Sigmoid colon (tissue), 4 donors: ENCODE measurements at regions not wholly inside any gene's neighbourhood (a gene's known extent, or its start where the extent isn't known, plus 50 kb on each side); places are given as distances from the start of the nearest gene placed in this dataset.
"Not testable (repeated sequence)": the region's sequence is repeated elsewhere in the genome, so short reads cannot be mapped to it uniquely, and the experiment has no call there.

Experiments
- EP300 ChIP-seq, 4 donors: sonication (generic); formaldehyde crosslinking; IDR thresholded peaks; one replicate each; pipeline ENCODE4 v1.6.1; 2017; ENCODE audit warnings: antibody characterized with exemption in 4 of 4
- POLR2A ChIP-seq, 2 donors: fragments of 450-650 bp; IDR thresholded peaks; one replicate each; pipeline ENCODE4 v1.6.1; 2016; ENCODE audit warnings: antibody characterized with exemption in 2 of 2, mild to moderate bottlenecking in 2 of 2, moderate library complexity in 2 of 2
- TF ChIP-seq, protein P1 (sequence below), 4 experiments: fragments of 450-650 bp in 3 of 4; fragments of 200-600 bp in 1 of 4; IDR thresholded peaks; one replicate each; pipeline ENCODE4 v1.5.1; 2016 to 2019; ENCODE audit warnings: antibody characterized with exemption in 4 of 4, mild to moderate bottlenecking in 3 of 4, moderate library complexity in 2 of 4

- TF ChIP-seq, protein P1, sequence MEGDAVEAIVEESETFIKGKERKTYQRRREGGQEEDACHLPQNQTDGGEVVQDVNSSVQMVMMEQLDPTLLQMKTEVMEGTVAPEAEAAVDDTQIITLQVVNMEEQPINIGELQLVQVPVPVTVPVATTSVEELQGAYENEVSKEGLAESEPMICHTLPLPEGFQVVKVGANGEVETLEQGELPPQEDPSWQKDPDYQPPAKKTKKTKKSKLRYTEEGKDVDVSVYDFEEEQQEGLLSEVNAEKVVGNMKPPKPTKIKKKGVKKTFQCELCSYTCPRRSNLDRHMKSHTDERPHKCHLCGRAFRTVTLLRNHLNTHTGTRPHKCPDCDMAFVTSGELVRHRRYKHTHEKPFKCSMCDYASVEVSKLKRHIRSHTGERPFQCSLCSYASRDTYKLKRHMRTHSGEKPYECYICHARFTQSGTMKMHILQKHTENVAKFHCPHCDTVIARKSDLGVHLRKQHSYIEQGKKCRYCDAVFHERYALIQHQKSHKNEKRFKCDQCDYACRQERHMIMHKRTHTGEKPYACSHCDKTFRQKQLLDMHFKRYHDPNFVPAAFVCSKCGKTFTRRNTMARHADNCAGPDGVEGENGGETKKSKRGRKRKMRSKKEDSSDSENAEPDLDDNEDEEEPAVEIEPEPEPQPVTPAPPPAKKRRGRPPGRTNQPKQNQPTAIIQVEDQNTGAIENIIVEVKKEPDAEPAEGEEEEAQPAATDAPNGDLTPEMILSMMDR (IDR thresholded peaks at IDR 0.05), result not testable (repeated sequence)
- not testable (repeated sequence) for TF ChIP-seq POLR2A, EP300 (IDR thresholded peaks at IDR 0.05)
Measured at GRCh38 chr7:65177041-65177440, 170.6 kb upstream of the ERV3-1 start.
